ENCODE measurements at regions not wholly inside any gene's neighbourhood (a gene's known extent, or its start where the extent isn't known, plus 50 kb on each side); places are given as distances from the start of the nearest gene placed in this dataset.

DNA sequence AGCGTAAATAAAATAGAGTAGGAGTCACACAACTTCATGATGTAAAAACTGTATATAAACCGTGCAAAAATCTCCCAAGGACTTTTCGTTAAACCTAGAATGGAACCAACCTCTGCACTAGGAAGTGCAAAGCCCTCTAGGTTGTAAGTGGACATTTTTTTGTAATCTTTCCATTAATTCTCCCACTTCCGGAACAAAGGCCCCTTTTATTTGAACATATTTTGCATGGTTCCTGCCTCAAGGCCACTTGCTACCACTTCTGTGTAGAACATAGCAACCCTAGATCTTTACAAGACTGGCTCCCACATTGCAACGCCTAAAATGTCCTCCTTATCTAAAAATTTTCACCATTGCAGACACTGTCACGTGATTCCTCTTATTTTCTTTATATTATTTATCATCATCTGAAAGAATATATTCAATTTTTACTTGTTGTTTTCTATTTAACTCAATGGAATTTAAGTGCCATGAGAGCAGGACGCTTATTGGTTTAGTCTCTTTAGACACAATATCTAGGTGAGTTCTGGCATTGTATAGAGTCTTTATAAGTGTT is 249.6 kb upstream of the TMEFF2 start:
- intact Hi-C loops (cut with DNase I; ENCODE audit: low total_unique reads) = no loop called here
- WGBS, 5 donors = 69 to 76% (median 71%) methylated on average over 7 of the region's 7 CpGs
- TF ChIP-seq POLR2AphosphoS5 (IDR thresholded peaks at IDR 0.05) = no peak
- TF ChIP-seq, protein P1, sequence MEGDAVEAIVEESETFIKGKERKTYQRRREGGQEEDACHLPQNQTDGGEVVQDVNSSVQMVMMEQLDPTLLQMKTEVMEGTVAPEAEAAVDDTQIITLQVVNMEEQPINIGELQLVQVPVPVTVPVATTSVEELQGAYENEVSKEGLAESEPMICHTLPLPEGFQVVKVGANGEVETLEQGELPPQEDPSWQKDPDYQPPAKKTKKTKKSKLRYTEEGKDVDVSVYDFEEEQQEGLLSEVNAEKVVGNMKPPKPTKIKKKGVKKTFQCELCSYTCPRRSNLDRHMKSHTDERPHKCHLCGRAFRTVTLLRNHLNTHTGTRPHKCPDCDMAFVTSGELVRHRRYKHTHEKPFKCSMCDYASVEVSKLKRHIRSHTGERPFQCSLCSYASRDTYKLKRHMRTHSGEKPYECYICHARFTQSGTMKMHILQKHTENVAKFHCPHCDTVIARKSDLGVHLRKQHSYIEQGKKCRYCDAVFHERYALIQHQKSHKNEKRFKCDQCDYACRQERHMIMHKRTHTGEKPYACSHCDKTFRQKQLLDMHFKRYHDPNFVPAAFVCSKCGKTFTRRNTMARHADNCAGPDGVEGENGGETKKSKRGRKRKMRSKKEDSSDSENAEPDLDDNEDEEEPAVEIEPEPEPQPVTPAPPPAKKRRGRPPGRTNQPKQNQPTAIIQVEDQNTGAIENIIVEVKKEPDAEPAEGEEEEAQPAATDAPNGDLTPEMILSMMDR (IDR thresholded peaks at IDR 0.05 in 8 of 11, conservative IDR thresholded peaks at IDR 0.05 in 3 of 11) = no peak
- TF ChIP-seq POLR2A (IDR thresholded peaks at IDR 0.05) = no peak

DNA sequence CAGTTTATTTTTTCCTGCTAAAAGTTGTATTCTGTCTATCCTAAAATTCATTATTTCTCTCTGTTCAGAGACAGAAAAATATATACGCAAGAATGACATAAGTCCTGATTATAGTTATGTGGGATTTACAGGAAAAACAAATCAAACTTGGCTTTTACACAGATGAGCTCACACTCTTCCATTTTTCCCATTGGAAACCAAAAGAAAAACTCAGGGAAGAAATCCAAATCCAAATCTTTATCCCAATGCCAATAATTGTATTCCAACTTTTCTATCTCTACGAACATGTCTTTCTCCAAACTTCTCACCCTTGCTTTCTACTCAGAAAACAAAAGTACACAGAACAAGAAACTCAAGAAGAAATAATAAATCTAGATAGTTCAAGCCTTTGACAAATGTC is 249.1 kb upstream of the TMEFF2 start:
- Histone ChIP-seq H3K27ac (no peak overlapping the region), H3K4me1 (no peaks in the 10 kb centered on the region), H3K36me3 (no peaks in the 10 kb centered on the region), H3K9me3 (no peaks in the 10 kb centered on the region), H3K4me3 (no peak overlapping the region), H3K27me3 (replicated peaks in 1 of 7) (no peaks in the 10 kb centered on the region)
- DNase-seq = no peak
- TF ChIP-seq, protein P1 (IDR thresholded peaks at IDR 0.05 in 8 of 11, conservative IDR thresholded peaks at IDR 0.05 in 3 of 11) = no peak
- TF ChIP-seq POLR2AphosphoS5 (IDR thresholded peaks at IDR 0.05) = no peak
- no peak for TF ChIP-seq POLR2A (IDR thresholded peaks at IDR 0.05)
- intact Hi-C loops (cut with DNase I; ENCODE audit: low total_unique reads) = no loop called here
- 82 to 94% (median 86%) methylated on average over 2 of the region's 2 CpGs for WGBS, 5 donors

More for the DNA sequence above, 249.6 kb upstream of the TMEFF2 start:
- Histone ChIP-seq H3K36me3 (no peaks in the 10 kb centered on the region), H3K4me1 (no peaks in the 10 kb centered on the region), H3K27me3 (replicated peaks in 1 of 7) (no peaks in the 10 kb centered on the region), H3K9me3 (no peaks in the 10 kb centered on the region), H3K27ac (no peak overlapping the region), H3K4me3 (no peak overlapping the region)
- no peak for DNase-seq

DNA sequence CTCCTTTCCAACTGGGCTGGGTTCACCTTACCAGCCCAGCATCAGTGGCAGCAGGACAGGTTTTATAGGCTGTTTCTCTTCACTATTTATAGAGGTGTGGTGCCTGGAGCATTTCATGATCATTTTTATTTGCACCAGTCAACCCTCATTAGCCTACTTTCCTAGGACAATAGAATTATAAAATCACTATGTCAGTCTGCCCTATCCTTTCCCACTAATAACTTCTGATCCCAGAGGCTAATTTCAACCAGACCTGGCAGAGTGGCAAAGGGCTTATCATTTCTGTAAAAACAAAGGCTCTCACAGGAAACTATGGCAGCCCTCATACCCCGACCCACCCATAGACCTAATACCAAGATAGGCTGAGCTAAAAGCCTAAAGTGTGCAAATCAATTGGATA is 243.5 kb upstream of the TMEFF2 start:
- intact Hi-C loops (cut with DNase I; ENCODE audit: low total_unique reads) = no loop called here
- no peak overlapping the region for H3K27ac ChIP-seq
- WGBS, 5 donors = 56 to 92% (median 82%) methylated on average over 1 of the region's 1 CpG

DNA sequence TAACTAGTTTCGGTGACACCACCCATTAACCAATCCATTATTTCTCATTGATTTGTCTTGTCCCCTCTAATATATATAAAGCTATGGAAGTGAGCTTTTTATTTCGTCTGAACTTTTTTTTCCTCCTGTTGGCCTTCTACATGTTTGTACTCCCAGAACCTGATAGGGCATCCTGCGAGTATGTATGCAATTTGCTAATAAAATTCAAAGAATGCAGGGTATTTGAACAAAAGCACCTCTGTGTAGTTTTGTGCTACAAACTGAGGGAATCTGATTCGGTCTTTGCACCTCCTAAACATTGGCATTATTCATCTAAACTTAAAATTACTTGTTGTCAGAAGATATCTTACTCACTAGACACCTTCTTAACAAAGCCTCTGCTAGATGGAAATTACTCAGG is 242.9 kb upstream of the TMEFF2 start:
- Histone ChIP-seq H3K9me3 (no peaks in the 10 kb centered on the region), H3K27ac (no peak overlapping the region), H3K36me3 (no peaks in the 10 kb centered on the region), H3K4me3 (no peak overlapping the region), H3K4me1 (no peaks in the 10 kb centered on the region), H3K27me3 (replicated peaks in 1 of 7) (no peaks in the 10 kb centered on the region)
- 67 to 80% (median 72%) methylated on average over 4 of the region's 4 CpGs for WGBS, 5 donors
- DNase-seq = no peak
- TF ChIP-seq POLR2A (IDR thresholded peaks at IDR 0.05) = no peak
- no peak for TF ChIP-seq POLR2AphosphoS5 (IDR thresholded peaks at IDR 0.05)
- TF ChIP-seq, protein P1 (IDR thresholded peaks at IDR 0.05 in 8 of 11, conservative IDR thresholded peaks at IDR 0.05 in 3 of 11) = no peak
- intact Hi-C loops (cut with DNase I; ENCODE audit: low total_unique reads) = no loop called here

More for the DNA sequence above, 243.5 kb upstream of the TMEFF2 start:
- H3K4me1 ChIP-seq = no peaks in the 10 kb centered on the region
- no peaks in the 10 kb centered on the region for H3K36me3 ChIP-seq
- DNase-seq = no peak
- TF ChIP-seq POLR2A (IDR thresholded peaks at IDR 0.05) (no peak), POLR2AphosphoS5 (IDR thresholded peaks at IDR 0.05) (no peak)
- TF ChIP-seq, protein P1 (IDR thresholded peaks at IDR 0.05 in 8 of 11, conservative IDR thresholded peaks at IDR 0.05 in 3 of 11) = no peak
- H3K4me3 ChIP-seq = no peak overlapping the region
- H3K27me3 ChIP-seq (replicated peaks in 1 of 7) = no peaks in the 10 kb centered on the region
- no peaks in the 10 kb centered on the region for H3K9me3 ChIP-seq

Data from spleen (tissue), 11 donors.